ENCODE measurements at regions not wholly inside any gene's neighbourhood (a gene's known extent, or its start where the extent isn't known, plus 50 kb on each side); places are given as distances from the start of the nearest gene placed in this dataset.

DNA sequence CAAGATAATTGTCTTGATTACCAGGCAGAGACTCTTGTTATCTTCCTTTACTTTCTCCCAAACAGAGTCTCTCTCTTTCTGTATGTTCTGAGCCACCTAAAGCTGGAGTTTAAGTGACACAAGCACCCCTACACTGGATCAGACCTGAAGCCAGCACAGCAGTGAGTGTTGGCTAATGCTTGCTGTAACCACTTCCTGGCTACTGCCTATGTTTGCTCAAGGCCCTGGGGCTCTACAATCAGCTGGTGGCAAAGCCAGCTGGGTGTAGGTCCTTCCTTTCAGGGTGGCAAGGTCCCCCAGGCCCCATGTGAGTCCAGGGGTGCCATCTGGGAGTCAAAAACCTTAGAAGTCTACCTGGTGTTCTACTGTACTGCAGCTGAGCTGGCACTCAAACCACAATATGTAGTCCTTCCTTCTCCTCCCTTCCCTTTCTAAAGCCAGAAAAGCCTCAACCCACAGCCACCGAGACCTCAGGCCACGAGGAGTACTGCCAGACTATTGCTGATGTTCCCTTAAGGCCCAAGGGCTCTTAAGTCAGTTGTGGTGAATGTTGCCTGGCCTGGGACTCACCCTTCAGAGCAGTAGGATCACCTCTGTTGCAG lies 416.3 kb downstream of the ADRA2A start:
- no peak for DNase-seq (ENCODE audit: extremely low read depth in 1 of 2, low read depth in 1 of 2)

DNA sequence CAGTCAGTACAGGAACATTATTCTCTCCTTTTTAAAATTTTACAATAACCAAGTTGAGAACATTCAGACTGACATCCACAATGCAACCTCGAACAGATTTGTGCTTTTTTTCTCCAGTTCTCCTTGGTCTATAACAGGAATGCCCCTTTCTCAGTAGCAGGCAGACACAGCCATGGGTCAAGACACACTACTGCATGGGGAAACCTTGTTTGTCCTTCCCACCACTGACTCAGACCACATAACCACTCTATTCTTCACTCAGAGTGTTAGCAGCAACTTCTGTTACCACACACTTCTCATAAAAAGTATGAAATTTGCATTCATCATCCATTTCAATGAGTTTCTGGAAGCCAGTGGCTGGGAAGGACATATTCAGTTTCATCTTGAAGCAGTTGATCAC lies 421.7 kb downstream of the ADRA2A start:
- no peak for DNase-seq (ENCODE audit: extremely low read depth in 1 of 2, low read depth in 1 of 2)

- no peak for DNase-seq (ENCODE audit: extremely low read depth in 1 of 2, low read depth in 1 of 2)
Observed at GRCh38 chr10:111504376-111504775, 427.5 kb downstream of the ADRA2A start.

GRCh38 chr10:111506266-111507034 lies 429.6 kb downstream of the ADRA2A start:
- DNase-seq (ENCODE audit: extremely low read depth in 1 of 2, low read depth in 1 of 2): no peak

DNA sequence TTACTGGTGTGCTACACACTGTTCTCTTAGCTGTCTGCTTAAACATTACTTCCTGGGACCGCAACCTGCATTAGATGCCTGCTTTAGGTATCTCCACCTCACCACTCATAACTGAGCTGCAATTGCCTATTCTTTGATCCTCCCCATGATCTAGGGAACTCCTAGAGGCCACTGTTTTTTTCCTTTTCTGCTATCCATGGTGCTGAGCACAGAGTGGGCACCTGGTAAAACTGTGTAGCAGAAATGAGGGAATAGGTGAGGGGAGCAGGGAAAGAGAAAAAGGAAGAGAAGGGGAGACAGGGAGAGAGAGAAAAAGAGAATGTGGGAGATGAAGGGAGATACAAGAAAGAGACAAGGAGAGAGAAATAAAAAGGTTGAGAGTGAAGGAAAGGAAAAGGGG lies 434.9 kb downstream of the ADRA2A start:
- no peak for DNase-seq (ENCODE audit: extremely low read depth in 1 of 2, low read depth in 1 of 2)

GRCh38 chr10:111515264-111515663 lies 438.4 kb downstream of the ADRA2A start:
- DNase-seq (ENCODE audit: extremely low read depth in 1 of 2, low read depth in 1 of 2): no peak

DNA sequence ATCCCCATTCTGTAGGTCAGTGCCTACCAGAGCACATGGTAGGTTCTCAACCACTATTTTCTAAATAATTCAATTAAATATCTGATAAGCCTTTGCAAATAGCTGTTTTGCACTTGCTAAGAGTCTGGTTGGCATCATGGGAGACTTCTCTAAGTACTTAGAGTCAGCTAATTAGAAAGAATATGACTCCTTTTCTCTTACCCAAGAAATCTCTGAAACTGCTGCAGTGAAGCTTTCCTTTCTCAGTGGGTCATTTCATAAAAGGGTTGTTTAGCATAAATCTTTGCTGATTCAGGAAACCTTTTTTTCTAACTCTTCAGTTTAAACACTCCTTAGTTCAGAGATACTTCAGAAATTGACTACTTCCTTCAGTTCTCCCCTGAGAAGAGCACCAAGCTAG lies 438.9 kb downstream of the ADRA2A start:
- DNase-seq (ENCODE audit: extremely low read depth in 1 of 2, low read depth in 1 of 2): no peak

DNA sequence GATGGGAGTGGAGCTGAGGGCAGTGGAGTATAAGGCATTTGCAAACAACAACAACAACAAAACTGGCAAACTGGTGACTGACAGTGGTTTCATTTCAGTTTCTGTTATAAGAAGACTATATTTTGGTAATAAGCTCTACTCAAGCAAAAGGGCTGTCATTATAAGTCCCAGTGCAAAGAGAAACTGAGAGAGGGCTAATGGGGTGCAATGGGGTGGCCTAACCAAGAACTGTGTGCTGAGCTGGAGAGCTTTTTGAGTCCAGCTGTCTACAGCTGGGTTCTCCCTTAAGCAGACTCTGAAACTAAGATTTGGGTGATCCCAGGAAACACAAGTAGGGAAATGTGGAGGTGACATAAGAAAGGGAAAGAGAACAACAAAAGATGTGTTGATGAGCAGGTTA lies 439.3 kb downstream of the ADRA2A start:
- no peak for DNase-seq (ENCODE audit: extremely low read depth in 1 of 2, low read depth in 1 of 2)

DNA sequence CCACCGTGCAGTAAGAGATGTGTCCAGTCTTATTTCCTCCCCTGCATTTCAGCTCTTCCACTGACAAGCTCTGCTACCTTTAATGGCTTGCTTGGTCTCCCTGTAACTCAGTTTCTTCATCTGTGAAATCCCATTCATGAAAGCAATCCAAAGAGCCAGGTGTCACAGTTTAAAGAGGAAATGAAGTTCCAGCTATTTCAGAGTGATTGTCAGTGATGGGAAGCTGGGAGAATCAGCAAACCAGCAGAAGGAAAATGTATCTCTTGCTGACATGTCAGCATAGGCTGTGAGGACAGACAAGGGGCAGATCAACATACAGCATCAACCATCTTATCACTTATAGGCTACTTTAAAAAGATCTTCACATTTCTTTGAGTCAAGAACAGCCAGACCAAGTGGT lies 445.3 kb downstream of the ADRA2A start:
- no peak for DNase-seq (ENCODE audit: extremely low read depth in 1 of 2, low read depth in 1 of 2)

GRCh38 chr10:111522551-111522950 lies 445.7 kb downstream of the ADRA2A start:
- DNase-seq (ENCODE audit: extremely low read depth in 1 of 2, low read depth in 1 of 2): no peak

- no peak for DNase-seq (ENCODE audit: extremely low read depth in 1 of 2, low read depth in 1 of 2)
Observed at GRCh38 chr10:111523016-111523415, 446.2 kb downstream of the ADRA2A start.

DNA sequence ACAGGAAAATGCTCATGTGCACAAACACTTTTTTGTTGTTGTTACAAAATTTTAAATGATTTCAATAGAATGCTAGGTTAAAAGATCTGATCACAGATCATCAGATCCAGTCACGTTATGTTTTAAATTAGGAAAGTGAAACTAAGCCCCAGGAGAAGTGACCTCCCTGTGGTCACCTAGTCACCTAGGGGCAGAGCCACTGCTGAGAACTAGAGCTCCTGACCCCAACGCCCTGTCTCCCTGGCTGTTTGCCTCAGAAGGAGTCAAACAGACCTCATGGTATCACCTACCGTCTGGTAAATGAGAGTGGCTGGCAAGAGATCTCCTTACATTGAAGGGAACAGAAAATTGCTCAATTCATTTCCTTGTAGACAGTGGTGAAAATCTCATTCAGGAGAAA lies 447.3 kb downstream of the ADRA2A start:
- no peak for DNase-seq (ENCODE audit: extremely low read depth in 1 of 2, low read depth in 1 of 2)

GRCh38 chr10:111525696-111526095 lies 448.9 kb downstream of the ADRA2A start:
- no peak for DNase-seq (ENCODE audit: extremely low read depth in 1 of 2, low read depth in 1 of 2)

DNA sequence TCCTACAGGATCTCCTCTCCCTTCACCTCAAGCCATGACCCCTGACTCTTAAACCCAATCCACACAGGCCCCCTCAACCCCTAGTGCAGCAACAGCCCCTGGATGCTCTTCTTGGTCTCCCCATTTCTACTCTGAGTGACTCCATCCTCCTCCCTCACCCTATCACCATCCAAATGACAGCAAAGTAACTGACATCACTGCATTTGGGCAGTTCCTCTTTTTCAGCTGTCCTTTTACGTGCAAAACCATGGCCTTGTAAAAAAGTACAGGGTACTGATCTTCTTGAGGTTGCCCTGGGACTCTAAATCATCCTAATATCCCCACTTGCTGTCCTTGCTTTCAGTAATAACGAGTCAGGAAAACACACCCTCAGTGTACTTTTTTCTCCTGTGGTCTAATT lies 454.9 kb downstream of the ADRA2A start:
- DNase-seq (ENCODE audit: extremely low read depth in 1 of 2, low read depth in 1 of 2): no peak

GRCh38 chr10:111532139-111532538 lies 455.3 kb downstream of the ADRA2A start:
- DNase-seq (ENCODE audit: extremely low read depth in 1 of 2, low read depth in 1 of 2): no peak

DNA sequence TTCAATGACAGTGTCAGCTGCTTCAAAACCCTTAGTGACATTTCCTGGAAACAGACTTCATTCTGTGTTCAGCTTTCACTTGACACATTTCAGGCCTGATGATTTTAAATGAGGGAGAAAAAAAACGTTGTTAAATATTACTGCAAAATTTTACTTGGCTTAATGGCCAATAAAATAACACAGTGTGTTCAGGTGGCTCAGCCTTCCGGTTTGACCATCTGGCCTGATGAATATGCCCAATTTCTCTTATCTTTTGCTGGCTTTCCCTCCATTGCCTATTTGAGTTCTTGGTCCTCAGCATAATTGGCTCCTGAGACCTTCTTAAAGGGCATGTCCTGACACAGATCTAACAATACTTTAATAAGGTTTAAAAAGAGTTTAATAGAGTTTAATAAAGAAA lies 462.4 kb downstream of the ADRA2A start:
- DNase-seq (ENCODE audit: extremely low read depth in 1 of 2, low read depth in 1 of 2): no peak

DNA sequence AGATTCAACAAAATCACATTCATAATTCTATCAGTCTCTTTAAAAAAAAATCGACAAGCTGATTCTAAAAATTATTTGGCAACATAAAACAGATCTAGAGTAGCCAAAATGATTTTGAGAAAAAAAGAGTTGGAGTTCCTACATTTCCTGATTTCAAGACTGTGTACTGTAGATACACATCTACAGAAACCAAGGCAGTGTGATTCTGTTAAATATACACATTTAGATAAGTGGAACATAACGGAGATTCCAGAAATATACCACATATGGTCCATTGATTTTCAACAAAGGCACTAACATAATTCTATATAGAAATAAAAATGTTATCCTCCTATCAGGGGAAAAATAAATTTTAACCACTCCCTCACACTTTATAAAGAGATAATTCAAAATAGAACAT lies 467.0 kb downstream of the ADRA2A start:
- DNase-seq (ENCODE audit: extremely low read depth in 1 of 2, low read depth in 1 of 2): no peak

DNA sequence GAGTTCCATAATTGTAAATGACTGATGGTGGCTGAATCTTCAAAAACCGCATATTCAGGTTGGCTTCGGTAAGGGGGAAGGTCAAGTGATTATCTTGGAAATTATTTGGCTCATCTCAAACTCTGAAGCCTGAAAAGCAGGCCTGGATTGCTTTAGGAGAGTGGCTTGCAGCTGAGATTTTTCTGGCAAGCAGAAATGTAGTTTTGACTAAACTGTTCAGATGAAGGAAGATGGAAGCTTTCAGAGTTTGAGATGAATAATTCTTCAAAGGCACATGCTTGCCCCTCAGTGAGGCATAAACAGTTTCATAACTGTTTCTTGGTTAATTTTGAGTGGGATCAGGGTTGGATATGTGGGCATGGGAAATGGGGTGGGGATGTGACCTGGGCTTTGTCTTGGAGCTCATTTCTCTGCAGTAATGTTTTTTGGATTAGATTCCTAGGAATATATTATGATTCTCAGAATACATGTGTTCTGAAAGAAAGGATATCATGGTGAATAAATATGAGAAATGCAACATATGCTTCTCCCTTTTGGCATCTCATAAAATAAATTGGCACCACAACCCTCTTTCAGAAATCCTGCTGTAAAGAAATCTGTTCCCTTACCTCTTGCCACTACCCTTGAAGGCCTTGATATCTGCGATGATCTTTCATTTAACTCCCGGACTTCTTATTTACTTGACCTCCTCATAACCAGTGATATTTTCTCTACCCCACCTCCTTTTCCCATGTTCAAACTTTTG lies 469.2 kb downstream of the ADRA2A start:
- no peak for DNase-seq (ENCODE audit: extremely low read depth in 1 of 2, low read depth in 1 of 2)

- no peak for DNase-seq (ENCODE audit: extremely low read depth in 1 of 2, low read depth in 1 of 2)
Observed at GRCh38 chr10:111548084-111548726, 471.4 kb downstream of the ADRA2A start.

DNA sequence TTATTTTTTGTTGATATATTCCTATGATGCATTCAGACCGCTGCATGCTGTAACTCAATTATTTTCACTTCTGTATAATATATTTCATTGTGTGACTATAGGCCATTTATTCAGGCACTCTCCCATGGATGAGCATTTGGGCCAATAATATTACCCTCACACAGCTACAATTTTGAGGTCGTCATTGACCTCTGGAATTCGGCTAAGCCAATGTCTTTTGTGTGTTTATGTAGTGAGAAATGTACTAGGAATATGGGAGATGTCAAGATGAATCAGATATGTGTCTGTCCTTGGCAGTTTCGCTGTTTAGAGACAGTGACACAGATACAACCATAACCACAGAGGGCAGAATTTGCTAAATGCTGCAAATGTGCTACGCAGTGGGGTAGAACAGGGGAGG lies 474.2 kb downstream of the ADRA2A start:
- DNase-seq (ENCODE audit: extremely low read depth in 1 of 2, low read depth in 1 of 2): no peak

DNA sequence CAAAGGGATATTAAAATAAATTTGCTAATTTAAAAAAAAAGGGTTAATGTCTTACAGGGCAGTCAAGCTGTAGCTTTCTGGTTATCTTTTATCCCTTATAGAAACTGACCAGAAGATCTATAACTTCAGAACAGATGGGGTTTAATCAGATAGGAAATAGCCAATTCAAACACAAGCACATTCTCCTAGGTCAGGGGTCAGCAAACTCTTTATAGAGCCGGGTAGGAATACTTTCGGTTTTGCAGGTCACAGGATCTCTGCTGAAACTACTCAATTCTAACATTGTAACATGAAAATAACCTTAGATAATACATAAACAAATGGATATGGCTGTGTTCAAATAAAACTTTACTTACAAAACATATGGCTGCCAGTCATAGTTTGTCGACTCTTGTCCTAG lies 479.8 kb downstream of the ADRA2A start:
- DNase-seq (ENCODE audit: extremely low read depth in 1 of 2, low read depth in 1 of 2): no peak

GRCh38 chr10:111558211-111558610 lies 481.4 kb downstream of the ADRA2A start:
- DNase-seq (ENCODE audit: extremely low read depth in 1 of 2, low read depth in 1 of 2): no peak

All from activated CD8-positive, alpha-beta memory T cell treated with anti-CD3 and anti-CD28 coated beads for 1 hour (primary cell).